Hepatocyte (in vitro differentiated cells): ENCODE measurements at regions not wholly inside any gene's neighbourhood (a gene's known extent, or its start where the extent isn't known, plus 50 kb on each side); places are given as distances from the start of the nearest gene placed in this dataset.

Experiments used
- EZH2 ChIP-seq: fragments of 200-600 bp; sonication (generic); IDR thresholded peaks from 2 replicates; pipeline ENCODE4 v1.6.1; 2016; ENCODE audit warnings: antibody characterized with exemption, mild to moderate bottlenecking, borderline replicate concordance
- TF ChIP-seq, protein P1 (sequence below): fragments of 200-600 bp; sonication (generic); IDR thresholded peaks from 2 replicates; pipeline ENCODE4 v1.5.1; 2016; ENCODE audit warnings: antibody characterized with exemption, mild to moderate bottlenecking; ENCODE audit not compliant: poor library complexity

DNA sequence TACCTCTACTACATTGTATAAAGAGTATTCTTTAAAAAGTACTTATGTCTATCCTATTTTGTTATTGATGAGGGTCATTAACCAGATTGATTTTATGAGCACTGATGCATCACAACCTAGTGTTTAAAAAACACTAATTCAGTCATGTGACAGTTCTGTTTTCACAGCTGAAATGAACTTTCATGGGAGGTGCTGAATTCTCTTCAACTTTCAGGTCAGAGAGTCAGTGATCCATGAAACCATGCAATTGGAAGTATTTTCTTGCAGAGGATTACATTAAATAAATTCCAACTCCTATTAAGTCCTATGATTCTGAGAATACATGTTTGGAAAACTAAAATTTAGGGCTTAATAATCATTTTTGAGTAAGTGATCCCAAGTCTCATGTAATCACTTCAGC, 889.4 kb downstream of the KCNA4 start:
- TF ChIP-seq, protein P1, sequence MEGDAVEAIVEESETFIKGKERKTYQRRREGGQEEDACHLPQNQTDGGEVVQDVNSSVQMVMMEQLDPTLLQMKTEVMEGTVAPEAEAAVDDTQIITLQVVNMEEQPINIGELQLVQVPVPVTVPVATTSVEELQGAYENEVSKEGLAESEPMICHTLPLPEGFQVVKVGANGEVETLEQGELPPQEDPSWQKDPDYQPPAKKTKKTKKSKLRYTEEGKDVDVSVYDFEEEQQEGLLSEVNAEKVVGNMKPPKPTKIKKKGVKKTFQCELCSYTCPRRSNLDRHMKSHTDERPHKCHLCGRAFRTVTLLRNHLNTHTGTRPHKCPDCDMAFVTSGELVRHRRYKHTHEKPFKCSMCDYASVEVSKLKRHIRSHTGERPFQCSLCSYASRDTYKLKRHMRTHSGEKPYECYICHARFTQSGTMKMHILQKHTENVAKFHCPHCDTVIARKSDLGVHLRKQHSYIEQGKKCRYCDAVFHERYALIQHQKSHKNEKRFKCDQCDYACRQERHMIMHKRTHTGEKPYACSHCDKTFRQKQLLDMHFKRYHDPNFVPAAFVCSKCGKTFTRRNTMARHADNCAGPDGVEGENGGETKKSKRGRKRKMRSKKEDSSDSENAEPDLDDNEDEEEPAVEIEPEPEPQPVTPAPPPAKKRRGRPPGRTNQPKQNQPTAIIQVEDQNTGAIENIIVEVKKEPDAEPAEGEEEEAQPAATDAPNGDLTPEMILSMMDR: no peak
- TF ChIP-seq EZH2: no peak
